Esophagus squamous epithelium (tissue), 5 donors: ENCODE measurements at regions not wholly inside any gene's neighbourhood (a gene's known extent, or its start where the extent isn't known, plus 50 kb on each side); places are given as distances from the start of the nearest gene placed in this dataset.

Experiments
- DNase-seq: peaks from one replicate; lab custom pipeline; 2025; lab: John Stamatoyannopoulos, UW
- H3K27ac ChIP-seq, 4 donors: fragments of 200-600 bp; sonication (generic); one replicate each; pipeline ENCODE4 v1.5.1; 2016 to 2019; ENCODE audit warnings: mild to moderate bottlenecking in 1 of 4
- H3K27me3 ChIP-seq, 4 donors: fragments of 200-600 bp; sonication (generic); 1 replicate in 3 of 4; 2 replicates in 1 of 4; pipeline versions ENCODE4 v1.5.1 to v1.6.0; 2017 to 2021; ENCODE audit warnings: antibody characterized with exemption in 1 of 4
- H3K36me3 ChIP-seq, 3 donors: fragments of 200-600 bp; sonication (generic); one replicate each; pipeline ENCODE4 v1.5.1; 2016 to 2019
- H3K4me1 ChIP-seq, 3 donors: fragments of 200-600 bp; sonication (generic); one replicate each; pipeline ENCODE4 v1.5.1; 2017 to 2019
- H3K4me3 ChIP-seq, 4 donors: fragments of 200-600 bp; sonication (generic); 1 replicate in 3 of 4; 2 replicates in 1 of 4; pipeline ENCODE4 v1.5.1; 2016 to 2019; ENCODE audit warnings: mild to moderate bottlenecking in 2 of 4, moderate library complexity in 1 of 4
- H3K9me3 ChIP-seq, 3 donors: fragments of 200-600 bp; sonication (generic); one replicate each; pipeline ENCODE4 v1.5.1; 2016 to 2019
- POLR2A ChIP-seq, 4 donors: fragments of 450-650 bp; IDR thresholded peaks; one replicate each; pipeline ENCODE4 v1.6.1; 2017; ENCODE audit warnings: antibody characterized with exemption in 4 of 4, mild to moderate bottlenecking in 4 of 4, moderate library complexity in 3 of 4
- WGBS, 2 donors: methylation state at CpG; one replicate each; pipeline ENCODE4 v1.1.5; 2018; 5-methylcytosine and 5-hydroxymethylcytosine counted together
- intact Hi-C: fragments of 100-400 bp; cut with DNase I; formaldehyde crosslinking; loops from one replicate; pipeline ENCODE4 v1.15.0; 2022
- TF ChIP-seq, protein P1 (sequence below), 6 experiments: fragments of 450-650 bp in 4 of 6; fragments of 200-600 bp in 2 of 6; sonication (generic) in 2 of 6; IDR thresholded peaks; one replicate each; pipeline ENCODE4 v1.5.1; 2016 to 2019; ENCODE audit warnings: antibody characterized with exemption in 6 of 6, mild to moderate bottlenecking in 4 of 6, moderate library complexity in 4 of 6
- donor health status: DM: yes; HTN: yes; CAD: no.

DNA sequence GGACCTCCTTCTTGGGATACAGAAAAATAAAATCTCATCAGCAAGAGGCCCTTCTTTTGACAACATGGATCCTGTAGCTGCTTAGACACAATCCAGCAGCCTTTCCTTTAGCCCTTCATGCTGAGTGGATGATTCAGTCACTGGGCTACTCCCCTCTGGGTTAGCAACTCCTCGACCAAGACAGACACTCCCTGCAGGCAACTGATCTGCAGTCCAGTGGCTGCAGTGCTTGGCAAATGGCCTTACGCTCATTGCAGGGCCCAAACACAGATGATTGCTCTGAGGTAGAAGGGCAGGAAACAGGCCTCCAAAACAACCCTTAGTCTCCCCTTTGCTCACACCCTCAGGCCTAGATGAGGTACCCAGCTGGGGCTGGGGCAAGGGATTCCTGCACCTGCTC is 73.2 kb upstream of the OPCML start:
- no peaks in the 10 kb centered on the region for H3K36me3 ChIP-seq
- H3K9me3 ChIP-seq, result peaks cover 0 to 5% (median 0%) of the 10 kb centered on the region in 3 donors
- intact Hi-C loops, result no loop called here
- no peaks in the 10 kb centered on the region for H3K4me1 ChIP-seq
- H3K27me3 ChIP-seq, result no peaks in the 10 kb centered on the region
- H3K4me3 ChIP-seq, result no peak overlapping the region
- H3K27ac ChIP-seq, result no peak overlapping the region
- 29 to 80% methylated on average over 1 of the region's 2 CpGs for WGBS, 2 donors
- TF ChIP-seq, protein P1, sequence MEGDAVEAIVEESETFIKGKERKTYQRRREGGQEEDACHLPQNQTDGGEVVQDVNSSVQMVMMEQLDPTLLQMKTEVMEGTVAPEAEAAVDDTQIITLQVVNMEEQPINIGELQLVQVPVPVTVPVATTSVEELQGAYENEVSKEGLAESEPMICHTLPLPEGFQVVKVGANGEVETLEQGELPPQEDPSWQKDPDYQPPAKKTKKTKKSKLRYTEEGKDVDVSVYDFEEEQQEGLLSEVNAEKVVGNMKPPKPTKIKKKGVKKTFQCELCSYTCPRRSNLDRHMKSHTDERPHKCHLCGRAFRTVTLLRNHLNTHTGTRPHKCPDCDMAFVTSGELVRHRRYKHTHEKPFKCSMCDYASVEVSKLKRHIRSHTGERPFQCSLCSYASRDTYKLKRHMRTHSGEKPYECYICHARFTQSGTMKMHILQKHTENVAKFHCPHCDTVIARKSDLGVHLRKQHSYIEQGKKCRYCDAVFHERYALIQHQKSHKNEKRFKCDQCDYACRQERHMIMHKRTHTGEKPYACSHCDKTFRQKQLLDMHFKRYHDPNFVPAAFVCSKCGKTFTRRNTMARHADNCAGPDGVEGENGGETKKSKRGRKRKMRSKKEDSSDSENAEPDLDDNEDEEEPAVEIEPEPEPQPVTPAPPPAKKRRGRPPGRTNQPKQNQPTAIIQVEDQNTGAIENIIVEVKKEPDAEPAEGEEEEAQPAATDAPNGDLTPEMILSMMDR (IDR thresholded peaks at IDR 0.05), result no peak
- no peak for TF ChIP-seq POLR2A (IDR thresholded peaks at IDR 0.05)
- no peak for DNase-seq

GRCh38 chr11:133601641-133602040 is 69.3 kb upstream of the OPCML start:
- Histone ChIP-seq H3K27ac (no peak overlapping the region), H3K4me3 (no peak overlapping the region), H3K27me3 (no peaks in the 10 kb centered on the region), H3K36me3 (no peaks in the 10 kb centered on the region), H3K9me3 (no peaks in the 10 kb centered on the region), H3K4me1 (no peaks in the 10 kb centered on the region)
- no peak for DNase-seq
- 66 to 74% methylated on average over 3 of the region's 3 CpGs for WGBS, 2 donors
- TF ChIP-seq, protein P1 (IDR thresholded peaks at IDR 0.05), result no peak
- TF ChIP-seq POLR2A (IDR thresholded peaks at IDR 0.05), result no peak
- intact Hi-C loops, result no loop called here

DNA sequence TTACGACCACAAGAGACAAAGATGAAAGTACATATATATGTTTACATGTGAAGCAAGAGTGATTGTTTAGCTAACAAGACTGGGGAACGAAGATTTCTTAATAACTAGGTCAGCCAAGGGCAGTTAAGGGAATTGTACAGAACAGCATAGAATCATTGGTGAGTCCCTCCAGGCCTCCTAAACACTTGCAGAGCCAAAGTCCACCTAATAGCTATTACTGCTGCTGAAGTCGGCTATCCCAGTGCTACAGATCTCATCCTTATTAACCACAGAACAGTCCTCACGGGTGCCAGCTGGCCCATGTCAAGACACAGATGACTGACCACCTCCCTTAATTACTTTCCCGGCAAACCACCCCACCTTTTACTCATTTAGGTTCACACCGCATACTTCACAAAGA is 68.5 kb upstream of the OPCML start:
- no peak overlapping the region for H3K27ac ChIP-seq
- no peaks in the 10 kb centered on the region for H3K27me3 ChIP-seq
- H3K4me3 ChIP-seq, result no peak overlapping the region
- H3K36me3 ChIP-seq, result no peaks in the 10 kb centered on the region
- 49 to 56% methylated on average over 6 of the region's 6 CpGs for WGBS, 2 donors
- intact Hi-C loops, result no loop called here
- no peaks in the 10 kb centered on the region for H3K4me1 ChIP-seq
- TF ChIP-seq, protein P1 (IDR thresholded peaks at IDR 0.05), result no peak
- TF ChIP-seq POLR2A (IDR thresholded peaks at IDR 0.05), result no peak
- no peaks in the 10 kb centered on the region for H3K9me3 ChIP-seq
- DNase-seq, result no peak

DNA sequence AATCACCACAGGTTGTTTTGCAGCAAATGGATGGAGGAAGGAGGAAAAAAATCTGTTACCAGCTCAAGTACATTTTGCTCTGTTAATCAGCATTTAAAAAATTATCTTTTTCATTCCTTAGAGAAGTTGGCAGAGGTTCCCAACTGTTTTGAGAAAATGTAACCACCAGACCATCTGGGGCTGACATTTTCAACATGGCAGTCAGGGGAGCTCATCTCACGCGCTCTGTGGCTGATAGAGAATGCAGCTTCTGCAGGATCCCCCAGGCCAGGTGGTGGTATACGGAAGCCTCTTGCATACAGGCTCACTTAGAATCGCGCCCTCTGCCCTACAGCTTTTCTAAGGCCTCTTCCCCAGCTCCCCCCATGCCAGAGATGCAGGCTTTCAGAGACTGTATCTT is 68.0 kb upstream of the OPCML start:
- no peaks in the 10 kb centered on the region for H3K4me1 ChIP-seq
- no peak overlapping the region for H3K4me3 ChIP-seq
- no peak for DNase-seq
- no peak for TF ChIP-seq POLR2A (IDR thresholded peaks at IDR 0.05)
- TF ChIP-seq, protein P1 (IDR thresholded peaks at IDR 0.05), result no peak
- no peaks in the 10 kb centered on the region for H3K27me3 ChIP-seq
- H3K36me3 ChIP-seq, result no peaks in the 10 kb centered on the region
- 73% methylated on average over 3 to 5 of the region's 5 CpGs for WGBS, 2 donors
- H3K9me3 ChIP-seq, result no peaks in the 10 kb centered on the region
- no peak overlapping the region for H3K27ac ChIP-seq
- intact Hi-C loops, result no loop called here

- WGBS, 2 donors, result 57 to 79% methylated on average over 3 of the region's 3 CpGs
- no peaks in the 10 kb centered on the region for H3K36me3 ChIP-seq
Observed at GRCh38 chr11:133598906-133599305, 66.6 kb upstream of the OPCML start.

More at GRCh38 chr11:133598906-133599305, 66.6 kb upstream of the OPCML start:
- Histone ChIP-seq H3K9me3 (no peaks in the 10 kb centered on the region), H3K4me1 (no peaks in the 10 kb centered on the region), H3K4me3 (no peak overlapping the region), H3K27ac (no peak overlapping the region), H3K27me3 (no peaks in the 10 kb centered on the region)
- no peak for TF ChIP-seq POLR2A (IDR thresholded peaks at IDR 0.05)
- TF ChIP-seq, protein P1 (IDR thresholded peaks at IDR 0.05), result no peak
- no peak for DNase-seq
- intact Hi-C loops, result no loop called here
